ENCODE measurements at regions not wholly inside any gene's neighbourhood (a gene's known extent, or its start where the extent isn't known, plus 50 kb on each side); places are given as distances from the start of the nearest gene placed in this dataset.
"Not testable (repeated sequence)": the region's sequence is repeated elsewhere in the genome, so short reads cannot be mapped to it uniquely, and the experiment has no call there.

GRCh38 chr18:75714766-75715165 is 287.3 kb upstream of the SMIM21 start:
- DNase-seq: no peak

DNA sequence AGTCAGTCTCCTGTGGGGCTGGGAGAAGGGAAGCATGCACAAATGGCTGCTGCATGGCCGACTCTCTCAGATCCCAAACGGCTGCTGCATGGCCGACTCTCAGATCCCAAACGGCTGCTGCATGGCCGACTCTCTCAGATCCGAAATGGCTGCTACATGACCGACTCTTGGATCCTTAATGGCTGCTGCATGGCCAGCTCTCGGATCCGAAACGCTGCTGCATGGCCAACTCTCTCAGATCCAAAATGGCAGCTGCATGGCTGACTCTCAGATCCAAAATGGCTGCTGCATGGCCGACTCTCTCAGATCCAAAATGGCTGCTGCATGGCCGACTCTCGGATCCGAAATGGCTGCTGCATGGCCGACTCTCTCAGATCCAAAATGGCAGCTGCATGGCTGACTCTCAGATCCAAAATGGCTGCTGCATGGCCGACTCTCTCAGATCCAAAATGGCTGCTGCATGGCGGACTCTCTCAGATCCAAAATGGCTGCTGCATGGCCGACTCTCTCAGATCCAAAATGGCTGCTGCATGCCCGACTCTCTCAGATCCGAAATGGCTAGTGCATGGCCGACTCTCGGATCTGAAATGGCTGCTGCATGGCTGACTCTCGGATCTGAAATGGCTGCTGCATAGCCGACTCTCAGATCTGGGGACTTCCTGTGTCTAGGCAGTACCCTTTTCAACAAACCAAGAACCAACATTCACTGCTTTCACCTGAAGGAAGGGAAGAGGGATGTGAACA is 284.8 kb upstream of the SMIM21 start:
- not testable (repeated sequence) for DNase-seq

DNA sequence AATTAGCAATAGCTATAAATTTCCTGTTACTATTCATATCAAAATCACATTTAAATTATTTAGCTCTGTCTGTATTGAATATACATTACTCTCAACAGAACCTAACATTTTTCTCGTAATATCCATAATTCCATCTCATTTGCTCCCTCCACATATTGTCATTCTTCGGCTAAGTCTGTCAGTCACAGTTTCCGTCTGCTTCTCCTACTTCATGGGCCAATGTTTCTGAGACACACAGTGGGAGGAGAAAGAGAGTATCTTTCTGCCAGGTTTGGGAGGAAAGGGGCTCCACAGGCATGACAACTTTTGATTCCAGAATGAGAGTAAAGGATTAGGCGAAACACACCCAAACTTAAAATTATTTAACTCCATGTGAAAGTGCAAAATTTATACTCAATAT is 273.1 kb upstream of the SMIM21 start:
- DNase-seq: no peak

DNA sequence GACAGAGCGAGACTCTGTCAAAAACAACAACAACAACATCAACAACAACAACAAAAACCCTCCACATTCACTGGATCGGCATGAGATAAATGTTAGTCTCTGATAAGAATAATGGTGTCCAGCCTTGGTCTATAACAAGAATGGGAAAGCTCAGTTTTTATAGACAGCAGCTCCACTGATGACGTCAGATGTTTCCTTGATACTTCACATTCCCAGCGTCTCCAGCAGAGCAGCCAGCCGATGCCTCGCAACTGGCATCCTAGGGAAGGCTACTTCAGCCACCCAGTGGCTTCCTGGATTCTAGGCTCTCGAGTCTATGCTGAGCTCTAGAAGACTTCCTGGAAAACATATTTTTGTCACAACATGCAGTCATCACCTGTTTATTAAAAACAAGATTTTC is 271.4 kb upstream of the SMIM21 start:
- DNase-seq: no peak

GRCh38 chr18:75697493-75697892 is 270.0 kb upstream of the SMIM21 start:
- DNase-seq: no peak

- no peak for DNase-seq
Observed at GRCh38 chr18:75696391-75696790, 268.9 kb upstream of the SMIM21 start.

DNA sequence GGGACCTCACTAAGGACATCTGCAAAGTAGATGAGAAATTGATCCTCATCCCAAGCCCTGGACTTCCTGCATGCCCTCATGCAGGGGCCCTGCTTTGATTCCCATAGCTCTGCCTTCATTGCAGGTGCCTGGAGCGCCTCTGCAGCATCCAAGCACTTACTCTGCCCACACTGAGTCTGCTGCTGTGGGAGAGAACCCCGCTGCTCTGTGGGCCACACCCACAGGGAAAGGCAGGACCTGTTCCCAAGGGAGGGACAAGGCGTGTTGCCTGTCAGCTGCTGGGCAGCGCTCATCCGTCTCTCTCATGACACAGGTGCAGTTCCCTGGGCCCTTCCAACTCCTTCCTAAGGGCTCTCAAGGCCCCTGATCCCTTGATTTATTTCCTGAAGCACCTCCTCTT is 266.8 kb upstream of the SMIM21 start:
- DNase-seq: no peak

- no peak for DNase-seq
Observed at GRCh38 chr18:75691483-75691882, 264.0 kb upstream of the SMIM21 start.

GRCh38 chr18:75690283-75690682 is 262.8 kb upstream of the SMIM21 start:
- DNase-seq: not testable (repeated sequence)

DNA sequence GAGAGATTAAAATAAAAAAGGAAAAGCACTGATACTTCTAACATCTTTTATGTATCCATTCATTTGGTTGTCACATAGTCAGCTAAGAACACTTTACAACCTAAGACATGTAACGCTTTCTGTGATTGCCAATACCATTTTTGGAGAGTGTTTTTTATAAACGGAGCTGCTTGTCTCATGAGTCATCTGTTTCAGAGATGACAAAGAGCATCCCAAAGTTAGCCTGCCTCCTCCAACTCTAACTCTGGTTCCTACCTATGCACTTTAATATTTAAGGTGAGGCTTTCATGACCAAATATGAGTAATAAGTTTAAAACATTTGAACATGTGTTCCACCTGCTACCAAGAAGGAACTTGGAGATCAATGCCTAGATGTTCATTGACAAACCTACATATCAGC is 260.1 kb upstream of the SMIM21 start:
- no peak for DNase-seq

GRCh38 chr18:75683426-75683825 is 255.9 kb upstream of the SMIM21 start:
- no peak for DNase-seq

DNA sequence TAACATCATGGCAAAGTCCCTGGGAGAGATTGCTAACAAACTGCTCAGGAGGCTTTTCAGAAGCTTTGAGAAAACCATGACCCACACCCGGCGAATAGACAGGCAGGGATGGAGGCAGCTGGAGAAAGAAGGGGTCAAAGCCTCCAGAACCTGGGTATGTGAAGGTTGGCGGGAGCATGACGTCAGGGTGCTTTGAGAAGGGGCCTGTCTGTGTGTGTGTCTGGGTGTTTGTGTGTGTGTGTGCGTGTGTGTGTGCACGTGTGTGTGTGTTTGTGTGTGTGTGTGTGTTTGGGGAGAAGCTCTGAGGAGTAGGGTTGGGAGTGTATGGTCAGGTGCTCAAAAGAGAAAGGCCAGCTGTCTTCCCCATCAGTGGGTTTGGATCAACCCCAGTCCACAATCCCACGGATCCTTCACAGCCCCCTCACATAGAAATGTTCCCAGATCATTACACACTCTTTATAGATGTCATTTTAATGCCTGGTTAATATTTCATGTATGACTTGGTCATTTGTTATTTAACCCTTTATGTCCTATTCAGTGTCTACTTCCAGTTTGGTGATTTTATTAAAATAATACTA is 254.1 kb upstream of the SMIM21 start:
- no peak for DNase-seq

DNA sequence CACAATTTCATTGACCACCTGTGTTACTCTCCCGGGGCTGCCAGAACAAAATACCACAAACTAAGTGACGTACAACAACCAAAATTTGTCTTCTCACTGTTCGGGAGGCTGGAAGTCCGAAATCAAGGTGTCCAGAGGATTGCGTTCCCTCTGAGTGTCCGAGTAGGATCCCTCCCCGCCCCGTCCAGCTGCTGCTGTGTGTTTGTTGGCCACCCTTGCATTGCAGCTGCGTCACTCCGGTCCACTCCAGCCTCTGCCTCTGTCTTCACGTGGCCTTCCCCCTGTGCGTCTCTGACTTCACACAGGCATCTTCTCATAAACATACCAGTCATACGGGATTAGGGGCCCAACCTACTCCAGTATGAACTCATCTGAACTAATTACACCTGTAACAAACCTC is 251.8 kb upstream of the SMIM21 start:
- no peak for DNase-seq

DNA sequence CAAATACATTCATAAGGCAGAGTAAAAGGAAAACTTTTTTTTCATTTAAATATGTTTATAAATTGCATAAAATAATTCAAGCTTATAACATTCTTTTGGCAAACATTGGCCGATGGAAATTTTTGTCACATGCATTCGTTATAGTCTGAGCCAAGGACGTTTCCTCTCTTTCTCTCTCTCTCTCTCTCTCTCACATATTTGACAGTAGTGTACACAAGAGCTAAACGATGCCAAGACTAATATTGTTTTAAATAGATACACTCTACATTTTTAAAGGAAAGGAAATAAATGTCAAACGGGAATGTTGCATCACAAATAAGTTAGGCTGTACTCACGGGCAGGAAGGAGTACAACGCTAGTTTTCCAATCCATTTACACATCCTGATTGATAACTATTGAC is 251.1 kb upstream of the SMIM21 start:
- no peak for DNase-seq

DNA sequence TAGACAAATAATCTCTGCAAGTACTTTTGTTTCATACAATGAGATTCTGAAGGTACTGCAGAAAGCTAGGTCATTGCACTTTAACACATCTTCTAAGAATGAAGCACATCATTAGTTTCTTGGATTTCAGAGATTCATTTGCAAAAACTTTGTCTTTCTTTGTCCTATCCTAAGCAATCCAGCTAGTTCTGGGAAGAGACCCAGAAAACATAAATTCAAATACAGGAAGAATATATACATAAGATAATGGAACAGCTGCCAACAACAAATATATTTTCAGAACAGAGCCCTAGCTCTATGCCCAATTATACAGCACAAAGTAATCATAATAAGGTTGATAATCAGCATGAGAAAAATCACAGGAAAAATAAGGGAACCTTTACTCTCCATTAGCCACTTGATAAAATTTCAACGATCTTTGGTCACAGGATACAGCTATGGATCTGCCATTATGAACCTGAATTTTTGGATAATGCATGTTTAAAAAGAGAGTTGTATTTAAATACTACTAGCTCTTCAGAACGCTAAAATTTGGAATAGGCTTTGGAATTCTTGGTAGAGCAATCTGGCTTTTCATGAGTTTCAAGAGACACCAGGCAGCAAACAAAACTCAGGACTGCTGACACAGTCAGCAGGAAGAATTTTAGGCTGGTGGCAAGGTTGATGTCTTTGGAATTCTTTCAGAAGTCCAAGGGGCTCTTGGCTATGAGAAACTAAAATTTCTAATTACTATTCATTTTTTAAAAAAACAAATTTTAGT is 250.4 kb upstream of the SMIM21 start:
- no peak for DNase-seq

GRCh38 chr18:75660932-75661331 is 233.4 kb upstream of the SMIM21 start:
- DNase-seq: no peak

DNA sequence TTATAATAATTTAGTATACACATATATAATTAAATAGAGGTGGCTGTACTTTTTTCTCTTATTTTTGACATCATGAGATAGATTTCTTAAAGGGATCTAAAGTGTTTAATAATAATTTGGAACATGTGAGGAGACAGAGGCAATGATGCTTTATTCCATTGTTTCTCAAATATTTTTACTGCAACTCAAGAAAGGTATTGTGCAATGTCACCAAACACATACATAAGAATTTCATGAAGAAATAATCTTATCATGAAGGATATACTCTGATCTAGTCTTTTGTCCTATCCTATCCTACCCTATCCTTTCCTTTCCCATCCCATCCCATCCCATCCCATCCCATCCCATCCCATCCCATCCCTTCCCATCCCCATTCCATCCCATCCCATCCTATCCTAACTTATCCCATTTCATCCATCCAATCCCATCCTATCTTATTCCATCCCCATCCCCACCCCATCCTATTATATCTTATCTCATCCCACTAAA is 232.1 kb upstream of the SMIM21 start:
- DNase-seq: no peak

DNA sequence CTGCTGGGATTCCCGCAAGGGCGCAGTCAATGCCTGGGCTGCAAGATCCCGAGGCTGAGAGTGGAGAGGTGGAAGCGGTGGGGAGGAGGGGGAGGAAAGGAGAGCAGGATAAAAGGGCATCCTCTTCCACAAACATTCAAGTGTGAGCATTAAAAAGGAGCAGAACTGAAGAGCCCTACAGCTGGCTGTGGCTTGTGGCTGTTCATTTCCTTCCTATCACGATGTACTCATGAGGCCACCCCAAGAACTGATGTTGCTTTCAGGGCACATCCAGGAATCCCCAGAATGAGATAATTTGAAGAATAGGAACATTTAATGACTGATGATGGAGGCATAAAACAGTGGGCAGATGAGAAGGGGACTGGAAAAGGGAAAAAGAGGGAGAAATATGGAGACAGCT is 230.8 kb upstream of the SMIM21 start:
- DNase-seq: no peak

- no peak for DNase-seq
Observed at GRCh38 chr18:75656563-75657247, 229.2 kb upstream of the SMIM21 start.

DNA sequence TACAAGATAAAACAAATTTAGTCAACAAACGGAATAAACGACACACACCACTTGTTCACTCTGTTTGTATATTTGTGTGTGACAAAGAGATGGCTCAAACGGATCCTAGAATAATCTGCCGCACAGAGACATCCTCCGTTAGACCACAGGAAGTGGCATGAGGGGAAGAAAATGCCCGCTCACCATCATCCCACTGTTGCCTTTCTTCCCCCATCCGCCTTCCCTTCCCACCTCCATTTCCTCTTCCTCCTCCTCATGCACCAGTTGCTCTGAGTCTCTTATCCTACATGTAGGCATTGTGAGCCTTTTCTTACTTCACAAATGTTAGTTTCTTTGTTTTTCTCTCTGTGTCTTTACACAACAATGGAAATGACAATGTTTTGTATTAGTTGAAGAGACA is 228.5 kb upstream of the SMIM21 start:
- no peak for DNase-seq

- DNase-seq: no peak
Observed at GRCh38 chr18:75654851-75655751, 227.6 kb upstream of the SMIM21 start.

DNA sequence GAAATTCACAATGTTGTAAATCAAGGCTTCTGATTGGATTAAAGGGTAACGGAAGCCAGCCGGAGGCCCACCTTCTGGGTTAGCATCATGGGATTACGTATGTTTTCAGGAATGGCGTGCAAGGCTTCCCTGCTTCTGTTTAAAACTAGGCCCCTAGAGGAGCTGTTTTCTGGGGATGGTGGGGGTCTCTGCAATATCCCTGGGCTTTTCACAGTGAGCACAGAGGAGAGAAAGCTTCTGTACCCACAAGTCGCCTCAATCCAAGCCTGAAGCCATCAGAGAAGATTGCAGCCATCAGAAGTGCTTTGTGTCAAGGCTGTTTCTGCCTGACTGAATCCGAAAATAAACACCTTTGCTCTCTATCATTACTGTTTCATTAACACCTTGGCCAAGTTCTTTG is 226.9 kb upstream of the SMIM21 start:
- DNase-seq: no peak

All from CD4-positive, alpha-beta T cell treated with Interferon gamma for 1 hour (primary cell).